GM19099 (cell line): ENCODE measurements at regions not wholly inside any gene's neighbourhood (a gene's known extent, or its start where the extent isn't known, plus 50 kb on each side); places are given as distances from the start of the nearest gene placed in this dataset.

Experiments used
- POLR2A ChIP-seq: IDR thresholded peaks from 3 replicates; pipeline ENCODE4 v1.6.1; 2011; ENCODE audit warnings: low read depth; ENCODE audit not compliant: insufficient read length; ENCODE audit errors: extremely low read depth

DNA sequence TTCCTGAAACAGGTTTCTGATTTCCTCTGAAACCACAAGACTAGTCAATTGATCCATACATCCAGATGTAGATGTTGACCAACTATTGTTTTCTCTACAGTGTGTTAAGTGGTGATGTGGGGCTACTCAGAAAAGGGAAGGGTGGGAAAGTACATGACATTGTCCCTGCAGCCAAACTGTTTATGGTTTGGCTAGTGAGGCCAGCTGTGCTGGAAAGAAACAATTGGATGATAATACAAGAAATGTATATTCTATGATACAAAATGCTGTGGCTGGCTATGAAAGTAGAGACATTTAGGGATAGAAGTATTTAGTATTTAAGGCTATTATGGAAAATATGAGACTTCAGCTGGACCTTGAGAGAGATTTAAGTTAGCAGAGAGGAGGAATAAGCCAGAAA is 244.5 kb downstream of the ADGRL2 start:
- TF ChIP-seq POLR2A, result no peak

DNA sequence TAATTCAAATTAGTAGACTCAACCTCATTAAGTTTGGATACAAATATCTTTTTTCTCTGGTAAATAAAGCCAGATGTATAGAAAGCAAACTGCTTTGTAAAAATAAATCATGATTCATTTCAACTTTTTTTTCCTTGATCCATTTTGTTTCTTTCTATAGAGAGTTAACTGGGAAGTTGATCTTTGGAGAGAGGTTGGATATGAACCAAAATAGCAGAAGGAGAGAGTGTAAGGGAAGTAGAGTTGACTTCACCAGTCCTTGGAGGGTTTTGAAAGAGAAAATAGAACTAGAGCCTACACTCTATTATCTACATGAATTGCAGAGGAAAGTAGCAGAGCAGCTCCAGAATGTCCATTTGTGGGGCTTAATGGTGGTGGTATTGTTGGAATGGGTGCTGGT is 243.8 kb downstream of the ADGRL2 start:
- TF ChIP-seq POLR2A, result no peak

DNA sequence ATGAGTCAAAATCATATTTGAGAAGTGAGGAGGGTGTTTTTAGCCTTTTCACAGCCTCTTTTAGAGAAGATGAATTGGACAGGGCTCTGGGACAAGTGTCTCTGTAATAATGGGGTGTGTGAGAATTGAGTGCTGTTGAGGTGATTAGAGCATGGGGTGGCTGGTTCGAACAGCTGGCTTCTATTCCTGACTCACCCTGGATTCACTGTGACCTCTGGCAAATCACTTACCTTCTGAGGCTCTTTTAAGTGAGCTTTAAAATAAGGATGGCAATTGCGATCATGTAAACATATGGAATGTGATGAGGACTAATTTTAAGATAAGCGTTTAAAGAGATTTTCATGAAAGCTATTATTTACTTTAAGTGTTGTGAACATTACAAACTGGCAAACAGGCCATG is 243.4 kb downstream of the ADGRL2 start:
- TF ChIP-seq POLR2A, result no peak

DNA sequence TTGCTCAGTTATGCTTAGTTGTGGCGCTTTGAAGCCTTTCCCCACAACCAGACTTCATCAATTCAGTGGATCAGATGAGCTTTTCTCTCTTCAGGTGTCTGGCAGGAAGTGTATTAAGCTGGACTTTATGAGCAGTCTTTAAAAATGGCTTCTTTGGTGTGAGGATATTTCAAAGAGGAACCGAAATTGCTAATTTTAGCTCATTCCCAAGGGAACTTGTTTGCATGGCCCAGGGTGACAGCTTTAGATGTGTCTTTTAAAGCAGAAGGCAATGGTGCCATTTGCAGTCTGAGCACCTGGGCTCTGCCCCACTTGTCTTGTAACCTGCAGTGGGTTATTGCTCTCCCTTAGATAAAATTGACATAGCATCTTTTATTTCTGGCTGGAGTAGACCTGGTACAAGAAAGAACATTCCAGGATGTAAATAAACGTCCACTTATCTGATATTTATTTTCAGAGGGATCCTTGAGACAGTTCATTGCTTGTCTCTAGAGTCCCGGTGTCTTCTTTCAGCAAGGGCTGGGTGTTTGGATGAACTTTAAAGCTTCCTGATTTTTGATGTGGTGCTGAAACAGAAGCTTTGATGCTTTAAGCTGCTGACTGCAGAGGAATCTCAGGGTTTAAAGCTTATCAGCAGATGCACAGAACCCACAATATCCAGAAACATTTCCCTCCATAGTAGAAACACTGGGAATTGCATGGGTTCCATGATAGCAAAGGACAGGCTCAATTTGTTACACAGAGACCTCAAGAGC is 241.7 kb downstream of the ADGRL2 start:
- TF ChIP-seq POLR2A, result no peak
